GM12873 (cell line): ENCODE measurements at regions not wholly inside any gene's neighbourhood (a gene's known extent, or its start where the extent isn't known, plus 50 kb on each side); places are given as distances from the start of the nearest gene placed in this dataset.

Source experiments
- CTCF ChIP-seq: IDR thresholded peaks from 2 replicates; pipeline ENCODE4 v1.5.1; 2012; ENCODE audit warnings: low read depth, mild to moderate bottlenecking, moderate library complexity, low read length, control low read depth; ENCODE audit not compliant: insufficient read depth; ENCODE audit errors: missing control alignments

- TF ChIP-seq CTCF = no peak
Measured at GRCh38 chr5:89849830-89850512, 559.6 kb downstream of the CETN3 start.

GRCh38 chr5:89847743-89848142, 561.8 kb downstream of the CETN3 start:
- no peak for TF ChIP-seq CTCF

- TF ChIP-seq CTCF = peak; percentile 26
Measured at GRCh38 chr5:89844548-89844947, 565.0 kb downstream of the CETN3 start.

- TF ChIP-seq CTCF = no peak
Measured at GRCh38 chr5:89842531-89842930, 567.0 kb downstream of the CETN3 start.

GRCh38 chr5:89840906-89841305, 568.6 kb downstream of the CETN3 start:
- no peak for TF ChIP-seq CTCF

- no peak for TF ChIP-seq CTCF
Measured at GRCh38 chr5:89830691-89831090, 578.9 kb downstream of the CETN3 start.

GRCh38 chr5:89827960-89828359, 581.6 kb downstream of the CETN3 start:
- TF ChIP-seq CTCF = no peak
